Endothelial cell of umbilical vein (primary cell): ENCODE measurements at regions not wholly inside any gene's neighbourhood (a gene's known extent, or its start where the extent isn't known, plus 50 kb on each side); places are given as distances from the start of the nearest gene placed in this dataset.

Experiments
- BruUV-seq: library from RNA; stranded (reverse); fragments of 400-500 nt; replicated peaks from 2 replicates; lab custom pipeline; 2021; lab: Mats Ljungman, UMichigan
- CTCF ChIA-PET: fragments of 300-600, 350-600 bp; sonication (Branson Sonifier 250); formaldehyde crosslinking; loops from one replicate; lab custom pipeline; 2021; ENCODE audit warnings: antibody characterized with exemption, inconsistent platforms; lab: Charles Lee
- POLR2A ChIA-PET: fragments of 300-600, 350-600 bp; sonication (Branson Sonifier 250); formaldehyde crosslinking; loops from one replicate; lab custom pipeline; 2021; ENCODE audit warnings: antibody characterized with exemption, inconsistent platforms; lab: Charles Lee
- DNase-seq: peaks from one replicate; pipeline ENCODE4 v3.0.0-alpha.2; 2011; ENCODE audit warnings: low read depth, low spot score
- FAIRE-seq: peaks from 2 replicates; lab custom pipeline; 2011; peaks lifted over from hg19 to GRCh38; lab: Jason Lieb, UNC
- H2AFZ ChIP-seq: 2 replicates; pipeline ENCODE4 v1.6.0; 2012; ENCODE audit warnings: low read depth, low read length, control low read depth, inconsistent platforms
- H3K27ac ChIP-seq: 2 replicates; pipeline ENCODE4 v1.5.1; 2011; ENCODE audit warnings: low read depth, mild to moderate bottlenecking, control low read depth, low read length, moderate library complexity; ENCODE audit not compliant: insufficient read depth
- H3K27me3 ChIP-seq, 2 experiments: 2 replicates each; pipeline versions ENCODE4 v1.6.0 to v1.6.1; 2011; ENCODE audit warnings: low read length in 2 of 2, mixed read lengths in 1 of 2; ENCODE audit not compliant: control insufficient read depth in 2 of 2, insufficient read depth in 2 of 2
- H3K36me3 ChIP-seq, 2 experiments: 2 replicates in 1 of 2; 3 replicates in 1 of 2; pipeline ENCODE4 v1.5.1; 2011; ENCODE audit warnings: low read length in 2 of 2, mild to moderate bottlenecking in 1 of 2, moderate library complexity in 1 of 2; ENCODE audit not compliant: control insufficient read depth in 2 of 2, insufficient read depth in 2 of 2; ENCODE audit errors: extremely low read depth in 1 of 2
- H3K4me1 ChIP-seq: 3 replicates; pipeline ENCODE4 v1.5.1; 2011; ENCODE audit warnings: mild to moderate bottlenecking, low read length; ENCODE audit not compliant: control insufficient read depth, insufficient read depth; ENCODE audit errors: extremely low read depth
- H3K4me2 ChIP-seq: 2 replicates; pipeline ENCODE4 v1.6.1; 2011; ENCODE audit warnings: low read length, control low read depth, mixed read lengths; ENCODE audit not compliant: insufficient read depth
- H3K4me3 ChIP-seq, 3 experiments: fragments of 200-600 bp in 1 of 3; sonication (generic), shearing (Covaris generic) in 1 of 3; replicated peaks in 1 of 3; 2 replicates each; pipeline ENCODE4 v1.5.1; 2011 to 2016; ENCODE audit warnings: control low read depth in 3 of 3, low read length in 3 of 3, mild to moderate bottlenecking in 2 of 3, inconsistent platforms in 1 of 3, low read depth in 1 of 3, moderate library complexity in 1 of 3; ENCODE audit not compliant: insufficient read depth in 1 of 3
- H3K79me2 ChIP-seq: 2 replicates; pipeline ENCODE4 v1.6.0; 2012; ENCODE audit warnings: low read length, inconsistent platforms; ENCODE audit not compliant: control insufficient read depth, insufficient read depth
- H3K9ac ChIP-seq: replicated peaks from 2 replicates; pipeline ENCODE3; 2011; ENCODE audit warnings: low read length, control low read depth; ENCODE audit not compliant: insufficient read depth; ENCODE audit errors: extremely low read depth
- H3K9me1 ChIP-seq: replicated peaks from 3 replicates; pipeline ENCODE4 v1.6.0; 2011; ENCODE audit warnings: mild to moderate bottlenecking, low read length; ENCODE audit not compliant: control insufficient read depth, insufficient read depth; ENCODE audit errors: extremely low read depth
- H3K9me3 ChIP-seq: replicated peaks from 2 replicates; pipeline ENCODE4 v1.5.1; 2012; ENCODE audit warnings: low read length, inconsistent platforms; ENCODE audit not compliant: control insufficient read depth, insufficient read depth
- H4K20me1 ChIP-seq: replicated peaks from 2 replicates; pipeline ENCODE3; 2011; ENCODE audit warnings: mild to moderate bottlenecking, low read length; ENCODE audit not compliant: control insufficient read depth, insufficient read depth; ENCODE audit errors: extremely low read depth
- CTCF ChIP-seq, 2 donors: IDR thresholded peaks; 1 replicate in 1 of 2; 2 replicates in 1 of 2; pipeline ENCODE4 v1.5.1; 2011; ENCODE audit warnings: low read length in 2 of 2, mild to moderate bottlenecking in 2 of 2, moderate library complexity in 2 of 2, control low read depth in 1 of 2, inconsistent platforms in 1 of 2, low read depth in 1 of 2; ENCODE audit not compliant: insufficient read depth in 1 of 2; ENCODE audit errors: extremely low read depth in 1 of 2
- EZH2 ChIP-seq: IDR thresholded peaks from 2 replicates; pipeline ENCODE4 v1.6.1; 2012; ENCODE audit warnings: borderline replicate concordance, low read depth, mild to moderate bottlenecking, moderate library complexity, low read length, inconsistent platforms; ENCODE audit not compliant: severe bottlenecking
- FOS ChIP-seq: IDR thresholded peaks from 2 replicates; pipeline ENCODE4 v1.6.1; 2011; ENCODE audit warnings: mild to moderate bottlenecking, low read length, moderate library complexity, borderline replicate concordance; ENCODE audit not compliant: insufficient read depth
- GATA2 ChIP-seq: IDR thresholded peaks from 2 replicates; pipeline ENCODE4 v1.7.0; 2011; ENCODE audit warnings: low read depth, mild to moderate bottlenecking, moderate library complexity, mixed read lengths, low read length; ENCODE audit not compliant: insufficient read length, insufficient read depth
- JUN ChIP-seq: IDR thresholded peaks from 2 replicates; pipeline ENCODE4 v1.6.1; 2011; ENCODE audit warnings: borderline replicate concordance, low read depth; ENCODE audit not compliant: insufficient read length, insufficient read depth
- MYC ChIP-seq: IDR thresholded peaks from one replicate; pipeline ENCODE4 v1.6.1; 2011; ENCODE audit warnings: mild to moderate bottlenecking, low read depth, low read length
- POLR2A ChIP-seq: IDR thresholded peaks from 2 replicates; pipeline ENCODE4 v1.6.1; 2012; ENCODE audit warnings: low read depth, mild to moderate bottlenecking, control low read depth, low read length
- POLR2AphosphoS5 ChIP-seq: IDR thresholded peaks from 2 replicates; pipeline ENCODE4 v1.6.1; 2012; ENCODE audit warnings: low read depth, mild to moderate bottlenecking, control low read depth, low read length, moderate library complexity; ENCODE audit not compliant: insufficient read depth
- dilution Hi-C: fragments of 300-500 bp; cut with MboI; formaldehyde crosslinking; loops from one replicate; pipeline ENCODE4 v1.15.0; 2019; ENCODE audit warnings: low sequenced_read_pairs; ENCODE audit not compliant: extremely low pct_ligation_motif_present
- intact Hi-C: fragments of 100-400 bp; cut with micrococcal nuclease; formaldehyde crosslinking; loops from one replicate; pipeline ENCODE4 v1.10.0; 2022

DNA sequence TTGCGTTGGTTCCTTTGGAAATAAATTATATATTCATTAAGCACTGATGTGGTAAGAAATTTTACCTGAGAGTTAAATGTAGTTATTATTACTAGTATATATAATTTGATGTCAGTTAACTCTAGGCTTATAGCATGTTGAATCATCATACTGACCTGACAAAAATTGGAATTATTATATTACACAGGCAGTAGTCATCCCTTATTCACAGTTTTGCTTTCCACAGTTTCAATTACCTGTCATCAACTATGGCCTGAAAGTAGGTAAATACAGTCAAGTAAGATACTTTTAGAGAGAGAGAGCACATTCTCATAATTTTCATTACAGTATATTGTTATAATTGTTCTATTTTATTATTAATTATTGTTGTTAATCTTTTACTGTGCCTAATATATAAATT lies 1074.7 kb downstream of the CDH11 start:
- Histone ChIP-seq H3K36me3 (no peaks in the 10 kb centered on the region), H3K27me3 (no peaks in the 10 kb centered on the region), H3K4me1 (no peaks in the 10 kb centered on the region), H3K9me1 (no peaks in the 10 kb centered on the region), H3K9ac (no peak overlapping the region), H2AFZ (no peak overlapping the region), H3K4me2 (no peak overlapping the region), H3K4me3 (no peak overlapping the region), H3K79me2 (no peaks in the 10 kb centered on the region), H3K9me3 (no peaks in the 10 kb centered on the region), H4K20me1 (no peaks in the 10 kb centered on the region), H3K27ac (no peak overlapping the region)
- intact Hi-C loops (no loop called here), dilution Hi-C loops (no loop called here)
- no peak for TF ChIP-seq EZH2
- TF ChIP-seq POLR2AphosphoS5: no peak
- no peak for TF ChIP-seq JUN
- TF ChIP-seq FOS: no peak
- TF ChIP-seq POLR2A: no peak
- no peak for TF ChIP-seq MYC
- TF ChIP-seq CTCF (IDR thresholded peaks at IDR 0.05; ENCODE audit: extremely low read depth in 1 of 2, insufficient read depth in 1 of 2, low read depth in 1 of 2, low read length in 2 of 2): no peak
- TF ChIP-seq GATA2: no peak
- no TSS peak for BruUV-seq
- FAIRE-seq: no peak
- no peak for DNase-seq
- CTCF ChIA-PET: interaction anchor here (1.2 kb wide), 1 partner anchor 586 kb away, joined by 4 read pairs; no protein-coding TSS in a partner anchor
- POLR2A ChIA-PET: no interaction called here
